ENCODE measurements at regions not wholly inside any gene's neighbourhood (a gene's known extent, or its start where the extent isn't known, plus 50 kb on each side); places are given as distances from the start of the nearest gene placed in this dataset.

DNA sequence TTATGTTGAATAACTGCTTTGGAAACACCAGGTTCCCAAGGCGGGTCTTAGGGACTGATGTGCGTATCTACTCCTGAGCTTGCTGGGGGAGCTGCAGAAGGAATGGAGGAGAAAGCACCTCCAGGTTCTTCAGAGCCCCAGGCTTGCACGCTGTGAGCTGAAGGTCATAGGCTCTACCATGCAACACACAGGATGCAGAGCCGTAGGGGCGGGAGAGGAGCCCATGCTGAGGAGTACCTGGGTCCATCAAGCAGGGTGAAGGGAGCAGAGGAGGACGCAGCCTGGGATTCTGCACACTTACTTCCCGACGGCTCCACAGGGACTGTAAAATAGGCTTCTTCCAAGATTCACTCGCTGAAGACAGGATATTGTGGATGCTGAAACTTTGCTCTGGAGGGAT is 426.5 kb upstream of the FRG1 start:
- TF ChIP-seq CTCF (IDR thresholded peaks at IDR 0.05; ENCODE audit: low read depth, low read length) (no peak), EZH2phosphoT487 (IDR thresholded peaks at IDR 0.05; ENCODE audit: low read depth) (no peak)
